Hepatocyte (in vitro differentiated cells): ENCODE measurements at regions not wholly inside any gene's neighbourhood (a gene's known extent, or its start where the extent isn't known, plus 50 kb on each side); places are given as distances from the start of the nearest gene placed in this dataset.

Source experiments
- DNase-seq: peaks from one replicate; pipeline ENCODE4 v3.0.0-alpha.2; 2016; ENCODE audit warnings: low spot score
- H2AFZ ChIP-seq: fragments of 200-600 bp; sonication (generic); 2 replicates; pipeline ENCODE4 v1.6.0; 2016; ENCODE audit warnings: antibody characterized with exemption, mild to moderate bottlenecking
- H3K27ac ChIP-seq: fragments of 200-600 bp; sonication (generic); 2 replicates; pipeline ENCODE4 v1.5.1; 2016; ENCODE audit warnings: mild to moderate bottlenecking
- H3K27me3 ChIP-seq: fragments of 200-600 bp; sonication (generic); 2 replicates; pipeline ENCODE4 v1.6.1; 2016
- H3K36me3 ChIP-seq: fragments of 200-600 bp; sonication (generic); replicated peaks from 2 replicates; pipeline ENCODE4 v1.5.1; 2016; ENCODE audit warnings: low read depth; ENCODE audit not compliant: insufficient read depth
- H3K4me1 ChIP-seq: fragments of 200-600 bp; sonication (generic); 2 replicates; pipeline ENCODE4 v1.5.1; 2016; ENCODE audit warnings: mild to moderate bottlenecking, moderate library complexity; ENCODE audit not compliant: insufficient read depth
- H3K4me2 ChIP-seq: fragments of 200-600 bp; sonication (generic); 2 replicates; pipeline ENCODE4 v1.6.0; 2016
- H3K4me3 ChIP-seq: fragments of 200-600 bp; sonication (generic); 2 replicates; pipeline ENCODE4 v1.5.1; 2016; ENCODE audit warnings: mild to moderate bottlenecking
- H3K79me2 ChIP-seq: fragments of 200-600 bp; sonication (generic); 2 replicates; pipeline ENCODE4 v1.6.0; 2017; ENCODE audit warnings: mild to moderate bottlenecking
- H3K9me2 ChIP-seq: fragments of 200-600 bp; sonication (generic); replicated peaks from 2 replicates; pipeline ENCODE4 v1.6.0; 2017; ENCODE audit warnings: mild to moderate bottlenecking; ENCODE audit not compliant: insufficient read depth
- H3K9me3 ChIP-seq: fragments of 200-600 bp; sonication (generic); 2 replicates; pipeline ENCODE4 v1.5.1; 2016; ENCODE audit warnings: low read depth, mild to moderate bottlenecking
- H4K20me1 ChIP-seq: fragments of 200-600 bp; sonication (generic); 2 replicates; pipeline ENCODE4 v1.6.0; 2016; ENCODE audit warnings: mild to moderate bottlenecking; ENCODE audit not compliant: insufficient read depth, poor library complexity, severe bottlenecking
- EZH2 ChIP-seq: fragments of 200-600 bp; sonication (generic); IDR thresholded peaks from 2 replicates; pipeline ENCODE4 v1.6.1; 2016; ENCODE audit warnings: antibody characterized with exemption, mild to moderate bottlenecking, borderline replicate concordance
- EZH2phosphoT487 ChIP-seq: fragments of 200-600 bp; sonication (generic); IDR thresholded peaks from one replicate; pipeline ENCODE4 v1.6.1; 2018; ENCODE audit warnings: antibody characterized with exemption, mild to moderate bottlenecking, low read depth, moderate library complexity; ENCODE audit not compliant: unreplicated experiment, severe bottlenecking
- WGBS: methylation state at CpG from one replicate; pipeline ENCODE4 v1.1.6; 2016; ENCODE audit warnings: low lambda C conversion rate; ENCODE audit errors: missing lambda C conversion rate; 5-methylcytosine and 5-hydroxymethylcytosine counted together
- TF ChIP-seq, protein P1 (sequence below): fragments of 200-600 bp; sonication (generic); IDR thresholded peaks from 2 replicates; pipeline ENCODE4 v1.5.1; 2016; ENCODE audit warnings: antibody characterized with exemption, mild to moderate bottlenecking; ENCODE audit not compliant: poor library complexity

DNA sequence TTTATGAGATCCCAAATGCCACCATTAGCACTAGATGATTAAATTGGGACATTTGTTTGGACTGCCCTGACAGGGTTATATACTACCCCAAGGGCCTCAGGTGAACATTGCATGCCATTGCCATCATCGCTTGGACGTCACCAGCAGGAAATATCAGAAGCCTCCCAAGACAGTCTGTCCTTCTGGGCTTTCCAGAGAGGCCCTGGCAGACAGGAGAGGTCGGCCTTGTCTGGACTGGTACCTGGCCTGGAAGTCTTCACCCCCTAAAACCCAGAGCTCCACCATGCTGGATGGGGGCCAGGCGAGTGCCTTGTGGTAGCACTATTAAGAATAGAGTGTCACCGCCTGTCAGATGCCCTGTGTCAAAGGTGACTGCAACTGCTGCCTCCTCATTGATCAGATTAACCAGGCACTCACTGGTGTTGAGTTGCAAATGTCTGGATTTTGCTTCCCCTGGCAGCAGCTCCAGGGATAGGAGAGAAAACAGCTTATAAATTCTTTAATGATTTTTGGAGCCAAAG lies 324.1 kb upstream of the RASGRP1 start:
- H3K4me3 ChIP-seq: no peak overlapping the region
- H3K79me2 ChIP-seq: no peaks in the 10 kb centered on the region
- H3K27me3 ChIP-seq: no peaks in the 10 kb centered on the region
- H3K4me1 ChIP-seq: peaks cover 36% of the 10 kb centered on the region
- H3K27ac ChIP-seq: no peak overlapping the region
- DNase-seq: no peak
- no peaks in the 10 kb centered on the region for H3K9me3 ChIP-seq
- no peaks in the 10 kb centered on the region for H4K20me1 ChIP-seq
- WGBS: 75% methylated on average over 5 of the region's 5 CpGs
- H3K4me2 ChIP-seq: no peak overlapping the region
- TF ChIP-seq, protein P1, sequence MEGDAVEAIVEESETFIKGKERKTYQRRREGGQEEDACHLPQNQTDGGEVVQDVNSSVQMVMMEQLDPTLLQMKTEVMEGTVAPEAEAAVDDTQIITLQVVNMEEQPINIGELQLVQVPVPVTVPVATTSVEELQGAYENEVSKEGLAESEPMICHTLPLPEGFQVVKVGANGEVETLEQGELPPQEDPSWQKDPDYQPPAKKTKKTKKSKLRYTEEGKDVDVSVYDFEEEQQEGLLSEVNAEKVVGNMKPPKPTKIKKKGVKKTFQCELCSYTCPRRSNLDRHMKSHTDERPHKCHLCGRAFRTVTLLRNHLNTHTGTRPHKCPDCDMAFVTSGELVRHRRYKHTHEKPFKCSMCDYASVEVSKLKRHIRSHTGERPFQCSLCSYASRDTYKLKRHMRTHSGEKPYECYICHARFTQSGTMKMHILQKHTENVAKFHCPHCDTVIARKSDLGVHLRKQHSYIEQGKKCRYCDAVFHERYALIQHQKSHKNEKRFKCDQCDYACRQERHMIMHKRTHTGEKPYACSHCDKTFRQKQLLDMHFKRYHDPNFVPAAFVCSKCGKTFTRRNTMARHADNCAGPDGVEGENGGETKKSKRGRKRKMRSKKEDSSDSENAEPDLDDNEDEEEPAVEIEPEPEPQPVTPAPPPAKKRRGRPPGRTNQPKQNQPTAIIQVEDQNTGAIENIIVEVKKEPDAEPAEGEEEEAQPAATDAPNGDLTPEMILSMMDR: no peak
- TF ChIP-seq EZH2 (no peak), EZH2phosphoT487 (no peak)
- H2AFZ ChIP-seq: no peak overlapping the region
- no peaks in the 10 kb centered on the region for H3K9me2 ChIP-seq
- H3K36me3 ChIP-seq: no peaks in the 10 kb centered on the region

DNA sequence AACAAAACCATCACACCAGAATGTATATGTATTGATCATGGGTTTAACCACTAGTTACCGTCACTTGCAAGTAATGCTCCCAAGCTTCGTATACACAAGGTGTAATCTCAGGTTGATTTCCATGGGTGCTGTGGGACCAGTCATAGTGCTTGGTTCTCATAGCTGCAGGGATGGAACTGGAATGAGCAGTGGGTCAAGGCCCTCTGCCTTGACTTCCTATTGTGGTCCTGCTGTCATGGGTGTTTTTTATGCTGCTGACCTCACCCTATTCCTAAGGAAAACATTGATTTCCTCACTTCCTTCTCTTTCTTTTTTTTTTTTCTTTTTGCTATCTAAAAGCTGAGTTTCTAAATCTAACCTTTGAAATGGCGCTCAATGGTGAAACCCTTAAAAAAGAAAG lies 325.6 kb upstream of the RASGRP1 start:
- TF ChIP-seq, protein P1: no peak
- TF ChIP-seq EZH2phosphoT487: no peak
- TF ChIP-seq EZH2: no peak
- H3K27me3 ChIP-seq: no peaks in the 10 kb centered on the region
- H3K27ac ChIP-seq: no peak overlapping the region
- H3K36me3 ChIP-seq: no peaks in the 10 kb centered on the region
- no peaks in the 10 kb centered on the region for H4K20me1 ChIP-seq
- no peak overlapping the region for H2AFZ ChIP-seq
- no peaks in the 10 kb centered on the region for H3K9me3 ChIP-seq
- no peak for DNase-seq
- no peak overlapping the region for H3K4me3 ChIP-seq
- no peaks in the 10 kb centered on the region for H3K9me2 ChIP-seq
- 94% methylated on average over 3 of the region's 3 CpGs for WGBS
- H3K4me2 ChIP-seq: no peak overlapping the region
- no peaks in the 10 kb centered on the region for H3K79me2 ChIP-seq
- H3K4me1 ChIP-seq: peaks cover 44% of the 10 kb centered on the region

DNA sequence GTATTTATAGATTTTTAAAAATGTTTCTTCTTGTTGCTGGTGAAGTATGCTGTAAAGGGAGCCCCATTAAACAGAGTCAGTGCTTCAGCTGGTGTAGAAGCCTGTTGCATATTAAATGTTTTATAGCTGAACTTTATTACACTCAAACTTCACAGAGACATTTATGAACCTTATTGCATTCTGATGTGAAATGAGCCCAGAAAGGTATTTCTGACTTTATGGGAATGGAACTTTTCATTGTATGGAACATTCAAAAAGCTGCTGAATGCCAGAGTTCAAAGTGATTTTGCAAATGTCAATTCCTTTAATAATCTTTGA lies 329.3 kb upstream of the RASGRP1 start:
- Histone ChIP-seq H2AFZ (no peak overlapping the region), H3K79me2 (no peaks in the 10 kb centered on the region), H3K9me2 (no peaks in the 10 kb centered on the region), H3K27ac (peak overlapping the region; percentile 48), H3K4me1 (peaks cover 33% of the 10 kb centered on the region), H3K4me2 (peak overlapping the region; percentile 7), H3K4me3 (no peak overlapping the region), H3K36me3 (no peaks in the 10 kb centered on the region), H3K27me3 (no peaks in the 10 kb centered on the region), H3K9me3 (no peaks in the 10 kb centered on the region), H4K20me1 (no peaks in the 10 kb centered on the region)
- no peak for DNase-seq
- TF ChIP-seq EZH2phosphoT487 (no peak), EZH2 (no peak)
- TF ChIP-seq, protein P1: no peak
